NCI-H345 treated with DMSO at 0.1 percent for 48 hours (cell line): ENCODE measurements at regions not wholly inside any gene's neighbourhood (a gene's known extent, or its start where the extent isn't known, plus 50 kb on each side); places are given as distances from the start of the nearest gene placed in this dataset.

ENCODE experiments used
- DNase-seq: peaks from one replicate; lab custom pipeline; 2025; ENCODE audit not compliant: unreplicated experiment; lab: John Stamatoyannopoulos, UW

DNA sequence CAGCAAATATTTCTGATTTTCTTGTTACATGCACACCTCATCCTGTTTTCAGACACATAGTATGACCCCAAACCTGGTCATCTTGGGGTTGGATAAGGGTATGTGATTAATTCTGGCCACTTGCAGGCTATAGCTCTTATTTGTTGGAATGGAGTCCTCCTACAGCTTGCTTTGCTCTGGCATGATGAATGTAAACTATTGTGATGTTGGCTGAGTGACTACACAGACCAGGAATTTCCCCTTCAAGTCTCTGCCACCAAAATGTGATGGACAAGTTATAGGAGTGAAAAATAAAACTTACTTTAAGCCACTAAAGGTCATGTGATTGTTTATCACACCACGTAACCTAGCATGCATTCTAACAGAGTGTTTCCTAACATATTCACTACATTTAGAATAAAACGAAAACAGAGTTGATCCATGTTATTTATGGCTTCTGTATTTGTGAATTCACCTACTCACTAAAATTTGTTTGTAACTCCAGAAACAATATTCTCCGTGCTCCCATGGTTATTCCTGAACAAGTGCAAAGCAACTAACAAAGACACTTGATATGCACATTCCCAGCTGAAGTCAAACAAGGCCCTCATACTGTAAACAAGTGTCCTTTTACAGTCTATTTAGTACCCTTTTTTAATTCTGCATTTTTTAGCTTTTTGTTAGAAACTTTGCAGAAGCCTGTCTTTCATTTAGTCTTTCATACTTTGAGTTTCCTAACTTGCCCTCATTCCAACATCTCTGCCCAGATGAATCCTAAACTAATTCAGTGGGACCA is 599.2 kb upstream of the PCDH15 start:
- no peak for DNase-seq

DNA sequence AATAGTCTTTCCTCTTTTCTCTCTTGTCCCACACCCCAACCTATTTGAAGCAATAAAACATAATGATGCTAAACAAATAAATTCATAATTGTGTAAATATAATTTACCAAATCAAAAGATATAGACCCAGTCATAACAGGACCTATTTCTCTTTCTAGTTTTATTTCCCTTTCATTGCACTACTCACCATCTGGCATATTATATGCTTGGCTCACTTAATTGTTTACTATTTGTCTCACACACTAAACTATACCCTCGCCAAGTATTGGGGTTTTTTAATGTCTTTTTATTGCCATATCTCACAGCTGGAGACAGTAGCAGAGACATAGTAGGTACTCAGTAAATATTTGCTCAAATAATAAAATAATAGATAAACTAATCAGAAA is 597.5 kb upstream of the PCDH15 start:
- no peak for DNase-seq

DNA sequence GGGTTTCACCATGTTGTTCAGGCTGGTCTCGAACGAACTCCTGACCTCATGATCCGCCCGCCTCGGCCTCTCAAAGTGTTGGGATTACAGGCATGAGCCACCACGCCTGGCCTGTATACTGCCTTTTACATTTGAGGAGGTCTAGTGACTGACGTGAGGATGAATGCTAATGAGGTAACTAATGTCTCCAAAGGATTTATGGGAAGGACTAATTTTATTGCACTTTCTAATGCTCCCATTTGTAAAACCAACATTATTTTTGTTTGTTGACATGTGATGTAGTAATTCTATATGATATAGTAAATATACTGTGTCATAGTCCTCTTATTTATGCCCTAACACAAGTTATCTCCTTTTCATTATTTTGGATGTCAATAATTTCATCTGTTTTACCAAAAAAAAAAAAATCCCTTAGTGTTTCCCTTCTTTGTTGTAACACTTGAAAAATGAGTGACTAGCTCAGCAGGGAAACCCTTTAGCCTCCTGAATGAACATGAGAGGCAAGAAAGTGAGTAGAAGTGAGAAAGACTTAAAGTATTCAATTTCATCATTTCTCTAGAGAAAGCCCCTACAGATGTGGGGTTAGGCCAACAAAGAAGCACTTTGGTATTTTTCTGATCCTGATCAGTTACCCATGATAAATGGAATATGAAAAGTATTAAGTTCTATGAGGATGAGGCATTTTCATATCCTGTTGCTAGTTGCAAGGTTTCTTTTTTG is 596.9 kb upstream of the PCDH15 start:
- DNase-seq, result no peak

DNA sequence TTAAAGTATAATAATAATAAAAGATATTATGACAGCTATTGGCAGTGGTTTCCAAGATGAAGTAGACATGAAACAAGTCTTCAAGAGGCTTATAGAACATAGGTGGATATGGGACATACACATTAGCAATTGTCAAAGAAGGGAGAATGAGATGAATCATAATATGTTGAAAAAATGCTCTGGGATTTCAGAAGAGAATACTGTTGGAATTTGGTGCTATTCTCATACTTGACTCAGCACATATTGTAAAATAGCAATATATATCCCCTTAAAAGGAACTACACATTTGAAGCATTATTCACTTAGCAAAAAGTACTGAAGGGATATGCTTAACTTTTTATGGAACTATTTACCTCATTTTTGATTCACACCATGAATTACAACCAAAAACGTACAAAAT is 577.2 kb upstream of the PCDH15 start:
- DNase-seq, result no peak

DNA sequence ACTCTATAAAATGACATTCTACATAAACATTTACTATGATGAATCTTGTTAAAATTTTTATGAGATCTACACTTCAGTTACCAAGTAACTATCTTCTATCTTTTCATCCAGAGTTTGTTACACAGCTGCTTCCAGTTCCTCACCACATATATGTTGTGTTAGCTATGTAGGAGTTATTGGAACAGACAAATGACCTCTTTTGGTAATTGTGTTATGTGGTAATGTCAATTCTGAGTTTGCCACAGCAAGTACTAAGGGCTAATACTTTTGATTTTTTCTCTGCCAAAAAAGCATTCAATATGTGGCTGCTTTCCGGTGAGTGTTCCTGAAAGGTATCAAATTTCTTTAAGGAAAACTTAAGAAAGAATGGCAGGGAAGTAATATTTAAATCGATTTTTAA is 573.9 kb upstream of the PCDH15 start:
- no peak for DNase-seq

DNA sequence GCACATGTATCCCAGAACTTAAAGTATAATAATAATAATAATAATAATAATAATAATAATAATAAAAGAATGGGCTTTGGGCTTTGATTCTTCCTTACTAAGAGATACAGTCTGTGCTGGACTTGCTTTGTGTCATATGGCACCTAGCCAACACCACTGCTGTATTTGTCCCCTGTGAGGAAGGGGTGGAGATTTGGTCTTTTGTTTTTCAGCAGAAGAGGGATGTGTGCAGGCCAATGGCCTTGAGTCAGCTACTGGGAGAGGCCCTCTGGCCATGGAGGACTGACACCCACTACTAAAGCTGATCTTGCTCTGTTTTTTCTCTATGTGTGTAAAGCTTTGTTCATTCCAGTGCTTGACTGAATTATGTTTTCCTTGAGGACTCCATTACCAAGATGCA is 573.0 kb upstream of the PCDH15 start:
- no peak for DNase-seq

DNA sequence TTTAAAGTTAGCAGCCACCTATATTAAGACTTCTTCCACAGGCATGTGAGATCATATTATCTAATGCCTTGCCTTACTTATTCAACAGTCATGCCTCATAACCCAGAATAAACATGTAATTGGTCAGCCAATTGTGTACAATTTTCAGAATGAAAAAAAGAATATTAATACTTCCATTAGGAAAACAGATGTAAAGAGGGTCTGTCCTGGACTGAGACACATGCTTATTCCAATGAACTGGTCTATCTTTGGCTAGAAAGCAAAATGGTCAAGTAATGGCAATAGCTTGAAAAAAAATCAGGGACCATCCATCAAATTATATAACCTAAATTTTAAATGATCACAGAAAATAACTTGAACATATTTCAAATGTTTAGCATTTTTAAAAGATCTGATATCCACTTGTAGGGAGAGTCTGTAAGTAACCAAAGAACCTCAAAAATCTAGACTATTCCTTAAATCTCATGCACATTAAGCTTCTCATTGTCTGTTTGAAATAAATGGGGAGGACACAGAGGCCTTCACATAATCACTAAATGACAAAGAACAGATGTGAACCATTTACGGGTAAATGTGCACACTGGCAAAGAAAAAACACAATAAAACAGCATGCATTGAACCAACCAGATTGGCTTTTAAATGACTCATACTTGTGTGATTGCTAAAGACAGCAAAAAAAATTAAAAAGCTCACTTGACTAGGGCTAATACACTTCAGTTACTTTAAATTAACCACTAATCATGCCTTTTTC is 568.8 kb upstream of the PCDH15 start:
- no peak for DNase-seq

DNA sequence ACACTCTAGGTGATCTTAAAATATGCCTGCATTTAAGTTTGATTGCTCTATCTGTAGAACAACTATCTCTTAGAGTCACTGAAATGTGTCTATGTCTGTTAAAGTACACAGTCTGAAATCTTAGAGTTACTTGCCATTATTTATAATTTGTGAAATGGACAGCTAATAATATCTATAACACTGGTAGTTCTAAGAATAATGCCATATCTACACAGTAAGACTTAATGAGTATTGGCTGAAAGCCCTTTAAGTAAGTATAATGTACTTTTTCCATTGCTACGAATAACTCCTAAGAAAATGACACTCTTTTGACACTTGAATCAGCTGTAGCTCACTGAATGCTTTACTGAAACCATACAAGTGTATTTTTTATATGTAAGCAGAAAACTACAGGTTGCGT is 567.4 kb upstream of the PCDH15 start:
- no peak for DNase-seq

DNA sequence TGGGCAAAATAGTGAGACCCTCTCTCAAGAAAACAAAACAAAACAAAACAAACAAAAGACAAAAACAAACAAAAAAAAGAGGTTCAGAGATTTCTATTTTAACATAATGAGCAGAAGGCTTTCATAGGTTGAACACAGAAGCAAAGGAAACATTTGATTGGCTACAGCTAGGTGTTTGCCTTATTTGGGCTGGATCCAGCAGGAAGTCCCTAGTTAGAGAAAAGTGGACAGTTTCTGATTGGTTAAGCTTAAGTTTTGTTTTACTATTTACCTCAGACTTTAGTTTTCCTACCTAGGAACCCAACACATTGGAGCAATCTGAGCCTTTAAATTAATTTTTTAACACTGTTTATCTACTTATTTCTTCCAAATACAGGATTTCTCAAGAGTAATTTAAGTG is 566.5 kb upstream of the PCDH15 start:
- DNase-seq, result no peak

DNA sequence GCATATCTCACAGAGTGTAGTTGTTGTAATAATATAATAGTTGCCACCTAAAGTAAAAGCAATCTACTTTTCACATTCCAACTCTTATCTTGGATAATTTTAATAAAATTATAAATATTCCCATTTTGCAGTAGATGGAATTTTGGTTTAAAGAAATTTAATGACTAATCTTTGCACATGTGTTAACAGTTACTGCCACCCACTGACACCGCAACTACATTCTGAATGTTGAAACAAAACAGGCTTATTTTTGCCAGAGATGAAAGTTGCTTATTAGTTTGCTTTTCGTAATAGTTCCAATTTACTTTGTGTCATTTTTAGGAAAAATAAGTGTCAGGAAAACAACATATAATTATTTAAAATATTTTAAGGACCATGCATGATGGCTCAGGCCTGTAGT is 557.5 kb upstream of the PCDH15 start:
- DNase-seq, result no peak

DNA sequence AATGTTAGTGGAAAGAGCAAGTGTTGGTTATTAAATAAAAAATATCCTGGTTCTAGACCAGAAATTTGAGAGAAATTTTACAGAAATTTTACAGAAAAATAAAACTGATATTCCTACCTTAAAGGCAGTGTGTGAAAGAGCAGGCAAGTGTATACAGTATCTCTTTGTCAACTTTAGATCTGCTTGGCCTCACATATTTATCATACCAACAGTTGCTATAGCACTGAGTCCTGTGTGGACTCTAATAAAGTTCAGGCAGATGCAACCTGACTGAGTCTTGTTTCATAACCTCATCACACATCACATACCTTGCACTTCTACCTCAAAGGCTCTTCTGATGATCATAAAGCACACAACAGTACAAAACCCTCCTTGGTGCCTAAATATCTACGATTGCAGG is 552.4 kb upstream of the PCDH15 start:
- DNase-seq, result no peak

DNA sequence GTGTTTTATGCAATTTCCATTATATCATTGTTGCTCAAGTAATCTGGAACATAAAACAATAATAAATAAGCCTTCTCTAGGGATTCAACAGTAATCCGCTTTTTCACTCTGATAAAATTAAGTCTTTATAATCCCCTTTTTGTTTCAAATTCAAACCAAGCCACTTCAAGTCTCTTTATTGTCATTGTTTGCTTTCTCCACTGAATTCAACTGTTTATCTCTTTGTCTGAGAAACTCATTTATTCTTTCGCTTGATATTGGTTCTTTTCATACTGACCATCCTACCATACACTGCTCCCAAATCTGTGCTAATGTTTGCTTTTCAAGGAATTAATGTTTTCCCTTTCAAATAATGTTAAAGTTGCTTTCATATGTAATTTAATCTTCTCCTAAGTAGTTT is 550.4 kb upstream of the PCDH15 start:
- DNase-seq, result no peak

DNA sequence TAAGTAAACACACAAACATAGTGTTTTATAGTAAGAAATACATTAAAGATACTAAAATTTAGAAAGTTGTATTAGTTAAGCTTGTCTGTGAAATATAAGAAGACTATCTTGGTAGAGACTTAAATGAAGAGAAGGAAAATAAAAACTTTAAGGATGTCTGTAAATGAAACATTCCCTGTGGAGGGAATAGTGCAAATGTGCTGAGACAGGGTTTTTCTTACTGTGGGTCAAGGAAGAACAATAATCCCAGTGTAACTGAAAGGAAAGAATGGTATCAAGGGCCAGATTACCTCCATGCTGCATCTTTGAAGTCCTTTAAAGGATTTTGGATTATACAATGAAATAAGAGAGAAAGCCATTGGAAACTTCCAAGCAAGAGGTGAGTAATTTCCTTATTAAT is 547.5 kb upstream of the PCDH15 start:
- no peak for DNase-seq

DNA sequence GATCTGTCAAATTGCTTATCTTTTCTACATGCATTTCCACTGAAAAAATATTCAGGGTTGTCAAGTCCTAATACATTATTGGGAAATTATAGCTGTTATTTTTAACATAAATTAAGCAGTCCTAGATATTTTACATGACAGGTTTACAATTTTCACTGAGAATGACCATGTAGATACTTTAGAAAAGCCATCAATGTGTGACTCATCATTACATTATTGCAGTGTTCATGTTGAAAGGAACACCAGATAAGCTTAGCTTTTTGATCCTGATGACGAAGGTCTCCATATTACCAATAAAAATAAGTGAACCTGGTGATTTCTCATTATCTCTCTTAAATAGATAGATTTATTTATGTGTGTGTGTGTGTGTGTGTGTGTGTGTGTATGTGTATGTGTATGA is 529.5 kb upstream of the PCDH15 start:
- DNase-seq, result no peak

DNA sequence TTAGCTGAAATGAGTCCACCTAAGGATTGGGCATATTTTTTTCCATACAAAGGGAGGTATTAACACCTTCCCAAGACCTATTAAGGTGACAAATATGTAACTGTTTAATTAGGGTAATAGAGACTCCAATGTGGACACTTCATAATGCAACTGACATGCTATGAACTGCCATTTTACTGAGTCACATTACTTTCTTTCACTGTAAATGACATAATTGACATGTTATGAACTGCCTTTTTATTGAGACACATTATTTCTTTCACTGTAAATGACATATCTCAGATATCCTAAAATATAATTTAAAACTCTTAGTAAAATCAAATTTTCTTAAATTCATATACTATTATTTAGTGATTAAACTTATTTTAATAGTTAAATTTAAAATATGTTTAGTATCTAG is 528.8 kb upstream of the PCDH15 start:
- no peak for DNase-seq

DNA sequence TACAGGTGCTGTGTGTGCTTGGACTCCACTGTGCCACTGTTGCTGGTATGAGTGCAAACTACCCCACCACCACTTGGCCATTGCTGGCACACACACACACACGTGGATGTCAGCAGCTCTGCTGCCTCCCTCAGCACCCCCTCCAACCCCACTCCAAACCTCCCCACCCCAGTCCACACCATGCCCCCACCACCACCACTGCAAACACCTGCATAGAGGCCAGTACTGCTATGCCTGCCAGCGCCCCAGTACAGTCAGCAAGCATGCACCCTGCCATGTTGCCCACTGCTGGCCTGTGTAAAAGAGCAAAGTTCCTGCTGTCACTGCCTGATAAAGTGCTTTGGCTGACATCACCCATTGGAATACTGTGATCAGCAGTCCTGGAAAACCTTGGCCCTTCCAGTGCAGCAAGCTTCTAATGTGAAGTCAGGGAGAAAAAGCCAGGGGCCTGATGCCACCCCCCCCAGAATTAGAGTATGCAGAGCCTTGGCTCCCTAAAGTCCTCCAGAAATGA is 519.2 kb upstream of the PCDH15 start:
- no peak for DNase-seq

DNA sequence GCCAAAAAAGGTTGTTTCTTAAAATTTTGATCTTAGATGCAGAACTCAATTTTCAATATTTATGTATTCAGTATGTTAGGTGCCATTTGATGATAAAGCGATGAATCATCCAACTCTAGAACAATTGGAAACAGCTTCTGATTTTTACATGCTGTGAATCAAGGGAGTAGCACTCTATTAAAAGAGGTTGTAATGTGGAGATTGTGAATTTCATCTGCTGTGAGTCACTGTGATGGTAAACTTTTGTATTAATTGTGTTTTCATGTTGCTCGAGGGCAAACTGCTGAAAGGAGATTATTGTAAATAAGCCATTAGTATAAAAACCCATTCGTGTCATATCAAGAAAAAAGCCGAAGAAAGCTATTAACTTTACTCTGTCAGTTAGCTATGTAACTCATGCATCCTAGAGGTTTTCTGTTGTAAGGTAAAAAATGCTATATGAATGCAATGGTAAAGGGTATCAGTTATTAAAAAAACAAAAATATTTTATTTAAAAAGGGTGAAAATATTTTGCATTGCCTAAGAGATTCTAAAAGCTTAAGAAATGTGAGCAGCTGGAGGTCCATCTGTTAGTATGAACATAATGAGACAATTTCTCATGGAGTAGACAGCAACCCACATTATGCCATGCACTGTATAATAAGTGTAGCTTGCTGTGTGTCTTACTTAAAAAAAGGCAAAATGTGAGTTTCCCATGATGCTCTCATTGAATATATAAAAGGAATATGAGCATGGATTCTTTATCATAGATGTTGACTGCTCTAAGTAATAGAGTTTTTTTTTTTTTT is 511.0 kb upstream of the PCDH15 start:
- DNase-seq, result no peak

DNA sequence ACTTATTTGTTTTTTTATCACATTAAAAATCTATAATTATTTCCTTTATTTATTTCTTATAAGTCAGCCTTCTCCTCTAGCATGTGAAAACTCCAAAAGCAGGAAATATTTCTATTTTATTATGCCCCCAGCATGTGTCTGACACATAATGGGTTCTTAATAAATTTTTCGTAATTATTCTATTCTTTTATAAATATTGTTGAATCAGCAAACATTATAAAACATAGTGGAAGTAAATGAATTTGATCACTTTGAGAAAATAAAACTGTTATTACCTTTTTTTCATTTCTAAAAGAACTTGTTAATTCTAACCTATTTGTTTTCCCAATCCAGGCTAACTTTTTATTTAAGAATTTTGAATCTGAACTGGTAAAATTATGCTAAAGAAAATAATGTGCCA is 509.1 kb upstream of the PCDH15 start:
- no peak for DNase-seq

DNA sequence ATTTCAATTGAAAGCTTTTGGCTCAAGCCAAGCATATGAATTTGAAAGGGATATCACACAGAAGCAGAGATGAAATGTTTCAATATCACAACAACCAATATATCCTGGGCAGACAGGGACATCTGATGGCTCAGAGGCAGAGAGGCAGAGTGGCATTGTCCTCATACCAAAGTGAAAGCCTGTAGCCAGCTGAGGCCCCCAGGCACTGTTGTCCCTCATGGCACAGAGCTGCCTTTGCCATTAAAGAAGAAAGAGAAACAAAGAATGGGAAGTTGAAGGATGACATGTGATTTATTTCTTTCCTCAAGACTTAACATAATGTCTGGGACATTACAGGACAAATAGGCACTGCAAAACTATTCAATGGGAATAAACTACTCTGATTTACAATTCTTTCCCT is 504.3 kb upstream of the PCDH15 start:
- no peak for DNase-seq

DNA sequence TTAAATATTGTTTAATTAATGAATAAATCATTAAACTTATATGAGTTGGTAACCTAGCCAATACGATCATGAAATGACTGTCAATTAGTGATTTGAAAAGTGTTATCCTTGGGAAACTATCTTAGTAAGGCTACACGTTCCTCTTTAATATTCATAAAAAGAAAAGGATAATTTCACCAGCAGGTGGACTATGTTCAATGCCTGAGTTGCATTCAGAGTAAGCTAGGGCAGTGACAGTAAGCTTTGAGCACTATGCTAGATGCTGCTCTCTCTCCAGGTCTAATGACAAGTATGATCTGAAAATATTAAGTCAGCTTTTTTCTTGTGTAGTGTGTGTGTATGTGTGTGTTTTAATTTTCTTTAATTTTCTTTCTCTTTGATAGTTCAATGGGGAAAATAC is 486.3 kb upstream of the PCDH15 start:
- DNase-seq, result no peak

DNA sequence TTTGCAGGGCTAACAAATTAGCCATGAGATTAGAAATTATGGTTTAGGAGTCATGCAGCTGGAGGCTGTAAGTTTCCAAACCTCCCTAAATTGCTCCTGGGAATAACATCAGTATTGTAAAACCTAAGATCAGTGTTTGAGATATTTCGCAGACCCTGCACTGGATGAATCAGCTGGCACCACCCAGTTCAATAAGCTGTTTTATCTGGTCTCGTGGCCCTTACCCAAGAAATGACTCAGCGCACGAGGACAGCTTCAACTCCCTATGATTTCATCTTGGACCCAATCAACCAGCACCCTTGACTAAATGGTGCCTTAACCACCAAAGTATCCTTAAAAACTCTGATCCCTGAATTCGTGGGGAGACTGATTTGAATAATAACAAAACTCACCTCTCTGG is 482.0 kb upstream of the PCDH15 start:
- no peak for DNase-seq
